Stimulated activated CD8-positive, alpha-beta memory T cell treated with anti-CD3 and anti-CD28 coated beads, Interleukin-15, amount 100 ng/mL, for 4 hours (primary cell): ENCODE measurements at regions not wholly inside any gene's neighbourhood (a gene's known extent, or its start where the extent isn't known, plus 50 kb on each side); places are given as distances from the start of the nearest gene placed in this dataset.

Experiments
- DNase-seq, 2 donors: peaks; one replicate each; pipeline ENCODE4 v3.0.0-alpha.2; 2020; ENCODE audit warnings: low read depth in 2 of 2

- DNase-seq = no peak
Measured at GRCh38 chr6:165722022-165722421, 59.0 kb upstream of the PDE10A start.

GRCh38 chr6:165721356-165721755 lies 58.3 kb upstream of the PDE10A start:
- DNase-seq = no peak

- DNase-seq = no peak
Measured at GRCh38 chr6:165718491-165718891, 55.5 kb upstream of the PDE10A start.

GRCh38 chr6:165717732-165718465 lies 54.9 kb upstream of the PDE10A start:
- DNase-seq = no peak

GRCh38 chr6:165716886-165717285 lies 53.8 kb upstream of the PDE10A start:
- DNase-seq = no peak

- no peak for DNase-seq
Measured at GRCh38 chr6:165715428-165715827, 52.4 kb upstream of the PDE10A start.

- DNase-seq = no peak
Measured at GRCh38 chr6:165714907-165715306, 51.9 kb upstream of the PDE10A start.

- DNase-seq = no peak
Measured at GRCh38 chr6:165713845-165714466, 50.9 kb upstream of the PDE10A start.
